SK-N-SH treated with all-trans-retinoic acid at 6 μM for 48 hours (cell line): ENCODE measurements at regions not wholly inside any gene's neighbourhood (a gene's known extent, or its start where the extent isn't known, plus 50 kb on each side); places are given as distances from the start of the nearest gene placed in this dataset.

ENCODE experiments used
- ATAC-seq: fragments of 200-7000 bp; cut with Tn5 transposase; 3 replicates; pipeline ENCODE4 v1.9.1; 2020; ENCODE audit warnings: mild to moderate bottlenecking, moderate library complexity
- ARNTL ChIP-seq: fragments of 450-650 bp; formaldehyde crosslinking; IDR thresholded peaks from 2 replicates; pipeline ENCODE4 v1.5.0; 2020; ENCODE audit warnings: low read depth, mild to moderate bottlenecking, moderate library complexity, borderline replicate concordance
- CSDC2 ChIP-seq: fragments of 250-450 bp; sonication (Bioruptor Pico); IDR thresholded peaks from 2 replicates; pipeline ENCODE4 v1.5.0; 2020; ENCODE audit warnings: mild to moderate bottlenecking, moderate library complexity
- ESRRG ChIP-seq: fragments of 250-450 bp; sonication (Bioruptor Pico); IDR thresholded peaks from 2 replicates; pipeline ENCODE4 v1.6.1; 2021; ENCODE audit warnings: mild to moderate bottlenecking
- GLIS3 ChIP-seq: fragments of 250-450 bp; sonication (Bioruptor Pico); IDR thresholded peaks from 2 replicates; pipeline ENCODE4 v1.5.0; 2020; ENCODE audit warnings: mild to moderate bottlenecking, moderate library complexity
- ISL1 ChIP-seq: fragments of 250-450 bp; sonication (Bioruptor Pico); IDR thresholded peaks from 2 replicates; pipeline ENCODE4 v2.1.2; 2022; ENCODE audit warnings: mild to moderate bottlenecking, moderate library complexity
- PPARA ChIP-seq: fragments of 250-450 bp; sonication (Bioruptor Pico); IDR thresholded peaks from 2 replicates; pipeline ENCODE4 v1.5.0; 2020; ENCODE audit warnings: mild to moderate bottlenecking, borderline replicate concordance
- RARB ChIP-seq: fragments of 250-450 bp; sonication (Bioruptor Pico); IDR thresholded peaks from 2 replicates; pipeline ENCODE4 v1.8.0; 2021; ENCODE audit warnings: mild to moderate bottlenecking, moderate library complexity
- SNAI2 ChIP-seq: fragments of 250-450 bp; sonication (Bioruptor Pico); IDR thresholded peaks from 2 replicates; pipeline ENCODE4 v1.5.0; 2020; ENCODE audit warnings: mild to moderate bottlenecking, moderate library complexity
- TCF4 ChIP-seq: fragments of 250-450 bp; sonication (Bioruptor Pico); IDR thresholded peaks from 2 replicates; pipeline ENCODE4 v1.8.0; 2021; ENCODE audit warnings: mild to moderate bottlenecking, moderate library complexity, borderline replicate concordance
- ZC3H10 ChIP-seq: fragments of 250-450 bp; sonication (Bioruptor Pico); IDR thresholded peaks from 2 replicates; pipeline ENCODE4 v1.5.1; 2021; ENCODE audit warnings: mild to moderate bottlenecking, moderate library complexity
- ZFP3 ChIP-seq: fragments of 250-450 bp; sonication (Bioruptor Pico); IDR thresholded peaks from 2 replicates; pipeline ENCODE4 v1.5.0; 2020; ENCODE audit warnings: mild to moderate bottlenecking, moderate library complexity
- ZFP30 ChIP-seq: fragments of 450-650 bp; formaldehyde crosslinking; IDR thresholded peaks from 2 replicates; pipeline ENCODE4 v1.5.0; 2022; ENCODE audit warnings: mild to moderate bottlenecking, moderate library complexity
- ZNF565 ChIP-seq: fragments of 450-650 bp; formaldehyde crosslinking; conservative IDR thresholded peaks from 2 replicates; pipeline ENCODE4 v1.5.0; 2020; ENCODE audit warnings: low read depth, mild to moderate bottlenecking, moderate library complexity
- ZNF70 ChIP-seq: fragments of 450-650 bp; formaldehyde crosslinking; IDR thresholded peaks from 2 replicates; pipeline ENCODE4 v1.5.0; 2020; ENCODE audit warnings: mild to moderate bottlenecking, moderate library complexity
- ZNF8 ChIP-seq: fragments of 450-650 bp; formaldehyde crosslinking; IDR thresholded peaks from 2 replicates; pipeline ENCODE4 v1.5.0; 2020; ENCODE audit warnings: mild to moderate bottlenecking, moderate library complexity
- TF ChIP-seq, protein P1 (sequence below): fragments of 250-450 bp; sonication (Bioruptor Pico); IDR thresholded peaks from 2 replicates; pipeline ENCODE4 v1.8.0; 2021; ENCODE audit warnings: low read depth, mild to moderate bottlenecking, moderate library complexity, borderline replicate concordance
- TF ChIP-seq, protein P2 (sequence below): fragments of 250-450 bp; sonication (Bioruptor Pico); IDR thresholded peaks from 2 replicates; pipeline ENCODE4 v1.8.0; 2020; ENCODE audit warnings: mild to moderate bottlenecking, moderate library complexity, borderline replicate concordance
- TF ChIP-seq, protein P3 (sequence below): fragments of 250-450 bp; sonication (Bioruptor Pico); IDR thresholded peaks from 2 replicates; pipeline ENCODE4 v1.5.0; 2020; ENCODE audit warnings: mild to moderate bottlenecking, moderate library complexity

DNA sequence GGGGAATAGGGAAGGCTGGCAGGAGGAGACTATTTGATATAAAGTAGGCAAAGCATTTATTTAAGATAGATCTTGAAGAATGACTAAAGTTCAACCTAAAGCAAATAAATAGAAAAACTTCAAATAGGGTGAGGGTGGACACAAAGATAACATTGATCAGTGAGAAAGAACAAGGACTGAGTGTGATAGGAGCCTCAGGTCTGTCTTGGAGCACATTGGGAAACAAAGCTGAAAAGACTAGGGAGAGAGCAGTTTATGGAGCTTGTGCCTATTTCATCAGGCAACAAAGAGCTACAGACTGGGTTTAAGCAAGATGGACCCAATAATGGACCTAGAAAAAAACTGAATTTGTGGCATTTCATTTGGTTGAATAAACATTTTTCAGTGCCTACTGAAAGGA, 425.6 kb downstream of the SMARCA1 start (continued):
- TF ChIP-seq, protein P1, sequence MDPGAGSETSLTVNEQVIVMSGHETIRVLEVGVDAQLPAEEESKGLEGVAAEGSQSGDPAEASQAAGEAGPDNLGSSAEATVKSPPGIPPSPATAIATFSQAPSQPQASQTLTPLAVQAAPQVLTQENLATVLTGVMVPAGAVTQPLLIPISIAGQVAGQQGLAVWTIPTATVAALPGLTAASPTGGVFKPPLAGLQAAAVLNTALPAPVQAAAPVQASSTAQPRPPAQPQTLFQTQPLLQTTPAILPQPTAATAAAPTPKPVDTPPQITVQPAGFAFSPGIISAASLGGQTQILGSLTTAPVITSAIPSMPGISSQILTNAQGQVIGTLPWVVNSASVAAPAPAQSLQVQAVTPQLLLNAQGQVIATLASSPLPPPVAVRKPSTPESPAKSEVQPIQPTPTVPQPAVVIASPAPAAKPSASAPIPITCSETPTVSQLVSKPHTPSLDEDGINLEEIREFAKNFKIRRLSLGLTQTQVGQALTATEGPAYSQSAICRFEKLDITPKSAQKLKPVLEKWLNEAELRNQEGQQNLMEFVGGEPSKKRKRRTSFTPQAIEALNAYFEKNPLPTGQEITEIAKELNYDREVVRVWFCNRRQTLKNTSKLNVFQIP (CRISPR knock-in tag), result no peak
- TF ChIP-seq, protein P2, sequence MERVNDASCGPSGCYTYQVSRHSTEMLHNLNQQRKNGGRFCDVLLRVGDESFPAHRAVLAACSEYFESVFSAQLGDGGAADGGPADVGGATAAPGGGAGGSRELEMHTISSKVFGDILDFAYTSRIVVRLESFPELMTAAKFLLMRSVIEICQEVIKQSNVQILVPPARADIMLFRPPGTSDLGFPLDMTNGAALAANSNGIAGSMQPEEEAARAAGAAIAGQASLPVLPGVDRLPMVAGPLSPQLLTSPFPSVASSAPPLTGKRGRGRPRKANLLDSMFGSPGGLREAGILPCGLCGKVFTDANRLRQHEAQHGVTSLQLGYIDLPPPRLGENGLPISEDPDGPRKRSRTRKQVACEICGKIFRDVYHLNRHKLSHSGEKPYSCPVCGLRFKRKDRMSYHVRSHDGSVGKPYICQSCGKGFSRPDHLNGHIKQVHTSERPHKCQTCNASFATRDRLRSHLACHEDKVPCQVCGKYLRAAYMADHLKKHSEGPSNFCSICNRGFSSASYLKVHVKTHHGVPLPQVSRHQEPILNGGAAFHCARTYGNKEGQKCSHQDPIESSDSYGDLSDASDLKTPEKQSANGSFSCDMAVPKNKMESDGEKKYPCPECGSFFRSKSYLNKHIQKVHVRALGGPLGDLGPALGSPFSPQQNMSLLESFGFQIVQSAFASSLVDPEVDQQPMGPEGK (CRISPR knock-in tag), result no peak
- no peak for TF ChIP-seq ISL1
- TF ChIP-seq SNAI2 (CRISPR knock-in tag), result no peak
- TF ChIP-seq GLIS3, result no peak

DNA sequence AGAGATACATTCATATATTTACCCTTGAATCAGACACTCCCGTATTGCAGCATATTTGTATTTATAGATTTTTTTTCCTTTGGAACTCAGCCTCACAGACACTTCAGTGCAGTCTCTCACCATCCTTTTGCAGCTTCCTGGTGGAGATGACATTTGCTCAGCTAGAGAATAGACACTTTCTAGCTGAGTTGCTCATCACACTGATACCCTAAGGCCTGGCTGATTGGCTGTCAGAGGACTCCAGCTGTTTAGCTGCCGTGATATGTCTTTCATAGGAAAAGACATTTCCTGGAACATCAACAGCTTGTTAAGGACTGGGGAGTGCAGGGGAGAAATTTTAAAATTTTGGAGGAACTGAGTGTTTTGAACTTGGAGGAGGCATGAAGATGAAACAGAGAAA, 429.6 kb downstream of the SMARCA1 start:
- no peak for TF ChIP-seq PPARA (CRISPR knock-in tag)
- TF ChIP-seq ZFP30, result no peak
- no peak for TF ChIP-seq ZNF565 (CRISPR knock-in tag)
- TF ChIP-seq CSDC2 (CRISPR knock-in tag), result no peak
- TF ChIP-seq, protein P2 (CRISPR knock-in tag), result no peak
- TF ChIP-seq GLIS3, result no peak
- TF ChIP-seq ARNTL (CRISPR knock-in tag), result no peak
- TF ChIP-seq ZFP3 (CRISPR knock-in tag), result no peak
- TF ChIP-seq RARB, result no peak
- no peak for TF ChIP-seq TCF4 (CRISPR knock-in tag)
- no peak for TF ChIP-seq ZNF8 (CRISPR knock-in tag)
- TF ChIP-seq, all 23 proteins: peak for 0
- no peak for ATAC-seq

DNA sequence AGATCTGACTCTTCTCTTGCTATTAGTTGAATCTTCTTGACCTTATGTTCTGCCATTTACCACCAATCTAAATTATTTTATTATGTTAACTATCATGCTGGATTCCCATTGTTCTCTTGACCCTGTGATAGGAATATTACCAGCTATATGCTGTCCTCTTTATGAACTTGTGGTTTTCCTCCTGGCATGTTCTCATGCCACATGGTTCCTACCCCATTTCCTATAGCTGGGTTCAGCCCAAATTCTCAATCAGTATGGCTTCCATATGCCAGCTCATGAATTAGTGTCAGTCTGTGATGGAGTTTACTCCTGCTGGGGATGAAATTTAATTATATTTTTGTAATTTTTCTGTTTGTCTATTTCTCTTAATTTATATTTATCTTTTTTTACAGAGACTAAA, 430.5 kb downstream of the SMARCA1 start:
- TF ChIP-seq ZFP30 (no peak), TCF4 (CRISPR knock-in tag) (no peak), PPARA (CRISPR knock-in tag) (no peak), SNAI2 (CRISPR knock-in tag) (no peak), RARB (no peak), ZC3H10 (no peak), ZNF70 (no peak), ZFP3 (CRISPR knock-in tag) (no peak), ZNF565 (CRISPR knock-in tag) (no peak), ISL1 (no peak), ESRRG (no peak)
- TF ChIP-seq, protein P3, sequence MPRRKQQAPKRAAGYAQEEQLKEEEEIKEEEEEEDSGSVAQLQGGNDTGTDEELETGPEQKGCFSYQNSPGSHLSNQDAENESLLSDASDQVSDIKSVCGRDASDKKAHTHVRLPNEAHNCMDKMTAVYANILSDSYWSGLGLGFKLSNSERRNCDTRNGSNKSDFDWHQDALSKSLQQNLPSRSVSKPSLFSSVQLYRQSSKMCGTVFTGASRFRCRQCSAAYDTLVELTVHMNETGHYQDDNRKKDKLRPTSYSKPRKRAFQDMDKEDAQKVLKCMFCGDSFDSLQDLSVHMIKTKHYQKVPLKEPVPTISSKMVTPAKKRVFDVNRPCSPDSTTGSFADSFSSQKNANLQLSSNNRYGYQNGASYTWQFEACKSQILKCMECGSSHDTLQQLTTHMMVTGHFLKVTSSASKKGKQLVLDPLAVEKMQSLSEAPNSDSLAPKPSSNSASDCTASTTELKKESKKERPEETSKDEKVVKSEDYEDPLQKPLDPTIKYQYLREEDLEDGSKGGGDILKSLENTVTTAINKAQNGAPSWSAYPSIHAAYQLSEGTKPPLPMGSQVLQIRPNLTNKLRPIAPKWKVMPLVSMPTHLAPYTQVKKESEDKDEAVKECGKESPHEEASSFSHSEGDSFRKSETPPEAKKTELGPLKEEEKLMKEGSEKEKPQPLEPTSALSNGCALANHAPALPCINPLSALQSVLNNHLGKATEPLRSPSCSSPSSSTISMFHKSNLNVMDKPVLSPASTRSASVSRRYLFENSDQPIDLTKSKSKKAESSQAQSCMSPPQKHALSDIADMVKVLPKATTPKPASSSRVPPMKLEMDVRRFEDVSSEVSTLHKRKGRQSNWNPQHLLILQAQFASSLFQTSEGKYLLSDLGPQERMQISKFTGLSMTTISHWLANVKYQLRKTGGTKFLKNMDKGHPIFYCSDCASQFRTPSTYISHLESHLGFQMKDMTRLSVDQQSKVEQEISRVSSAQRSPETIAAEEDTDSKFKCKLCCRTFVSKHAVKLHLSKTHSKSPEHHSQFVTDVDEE, result no peak
- TF ChIP-seq, protein P2 (CRISPR knock-in tag), result no peak
- TF ChIP-seq, protein P1 (CRISPR knock-in tag), result no peak
- TF ChIP-seq, all 23 proteins: peak for 0
- ATAC-seq, result no peak
